ENCODE measurements at regions not wholly inside any gene's neighbourhood (a gene's known extent, or its start where the extent isn't known, plus 50 kb on each side); places are given as distances from the start of the nearest gene placed in this dataset.
"Not testable (repeated sequence)": the region's sequence is repeated elsewhere in the genome, so short reads cannot be mapped to it uniquely, and the experiment has no call there.

DNA sequence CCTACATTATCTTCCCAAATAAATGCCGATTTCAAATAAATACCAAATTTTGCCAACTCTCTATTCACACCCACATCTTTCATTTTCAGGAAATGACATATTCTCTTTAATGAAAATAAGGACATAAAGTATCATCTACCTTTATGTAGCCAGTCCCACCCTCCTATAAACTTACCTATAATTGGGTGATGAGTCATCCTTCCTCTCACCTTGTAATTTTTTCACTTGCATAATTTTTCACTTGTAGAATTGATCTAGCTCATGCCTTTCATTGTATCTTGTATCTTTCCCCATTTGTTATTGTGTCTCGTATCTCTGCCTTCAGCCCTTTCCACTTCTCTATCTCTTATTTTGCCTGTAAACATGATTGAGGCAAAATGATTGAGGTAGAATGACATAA, 135.3 kb upstream of the NIPA1 start:
- in situ Hi-C loops (cut with HindIII; ENCODE audit: low pct_unique_long_range_greater_than_20kb, low sequenced_read_pairs); DNase-seq (ENCODE audit: low read depth in 1 of 2, low spot score in 1 of 2): not testable (repeated sequence)

DNA sequence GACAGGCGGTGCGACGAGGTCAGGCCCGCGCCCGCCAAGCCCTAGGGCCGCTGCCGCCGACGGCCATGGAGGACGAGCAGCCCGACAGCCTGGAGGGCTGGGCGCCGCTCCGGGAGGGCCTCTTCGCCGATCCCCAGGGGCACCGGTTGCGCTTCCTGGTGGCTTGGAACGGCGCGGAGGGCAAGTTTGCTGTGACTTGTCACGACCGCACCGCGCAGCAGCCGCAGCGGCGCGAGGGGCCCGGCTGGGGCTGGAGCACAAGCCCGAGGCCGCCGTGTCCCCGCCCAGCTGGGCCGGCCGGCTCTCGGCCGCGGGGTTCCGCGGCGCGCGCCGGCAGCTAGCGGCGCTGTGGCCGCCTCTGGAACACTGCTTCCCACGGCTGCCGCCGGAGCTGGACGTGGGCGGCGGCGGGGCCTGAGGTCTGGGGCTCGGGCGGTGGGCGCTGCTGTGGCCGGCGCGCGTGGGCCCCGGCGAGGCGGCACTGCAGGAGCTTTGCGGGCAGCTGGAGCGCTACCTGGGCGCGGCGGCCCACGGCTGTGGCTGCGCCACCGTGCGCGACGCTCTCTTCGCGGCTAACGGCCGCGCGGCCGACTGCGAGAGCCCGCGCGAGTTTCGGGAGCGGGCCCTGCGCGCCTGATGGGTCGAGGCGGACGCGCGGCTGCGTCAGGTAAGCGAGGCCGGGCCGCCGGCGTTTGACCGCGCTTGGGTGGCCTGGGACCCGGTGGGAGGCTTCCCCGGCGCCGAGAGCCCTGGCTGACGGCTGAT, 122.0 kb upstream of the NIPA1 start:
- DNase-seq (ENCODE audit: low read depth in 1 of 2, low spot score in 1 of 2) = peak in 1 of 2 experiments; percentile 51
- in situ Hi-C loops (cut with HindIII; ENCODE audit: low pct_unique_long_range_greater_than_20kb, low sequenced_read_pairs) = not testable (repeated sequence)

DNA sequence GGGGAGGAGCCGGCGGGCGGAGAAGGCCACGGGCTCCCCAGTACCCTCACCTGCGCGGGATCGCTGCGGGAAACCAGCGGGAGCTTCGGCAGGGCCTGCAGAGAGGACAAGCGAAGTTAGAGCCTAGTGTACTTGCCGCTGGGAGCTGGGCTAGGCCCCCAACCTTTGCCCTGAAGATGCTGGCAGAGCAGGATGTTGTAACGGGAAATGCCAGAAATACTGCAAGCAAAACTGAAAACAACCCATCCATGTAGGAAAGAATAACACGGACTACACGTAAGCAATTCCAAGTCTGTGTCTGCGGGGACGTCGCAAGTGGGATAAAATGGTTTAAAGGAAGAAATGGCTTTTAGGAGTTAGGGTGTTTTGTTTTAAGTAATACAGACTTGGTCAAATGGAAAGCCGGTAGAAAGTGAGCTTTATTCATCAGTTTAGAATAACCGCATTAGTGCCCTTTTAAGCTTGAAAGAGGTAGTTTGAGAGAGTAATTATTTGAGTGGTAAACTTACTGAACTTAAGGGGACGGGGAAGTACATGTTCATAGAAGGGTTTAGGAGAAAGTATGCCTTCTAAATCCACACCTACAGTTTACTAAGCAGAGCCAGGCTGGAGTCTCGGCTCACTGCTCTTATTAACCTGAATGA, 121.3 kb upstream of the NIPA1 start:
- in situ Hi-C loops (cut with HindIII; ENCODE audit: low pct_unique_long_range_greater_than_20kb, low sequenced_read_pairs) = not testable (repeated sequence)
- peak in 1 of 2 experiments; percentile 49 for DNase-seq (ENCODE audit: low read depth in 1 of 2, low spot score in 1 of 2)

DNA sequence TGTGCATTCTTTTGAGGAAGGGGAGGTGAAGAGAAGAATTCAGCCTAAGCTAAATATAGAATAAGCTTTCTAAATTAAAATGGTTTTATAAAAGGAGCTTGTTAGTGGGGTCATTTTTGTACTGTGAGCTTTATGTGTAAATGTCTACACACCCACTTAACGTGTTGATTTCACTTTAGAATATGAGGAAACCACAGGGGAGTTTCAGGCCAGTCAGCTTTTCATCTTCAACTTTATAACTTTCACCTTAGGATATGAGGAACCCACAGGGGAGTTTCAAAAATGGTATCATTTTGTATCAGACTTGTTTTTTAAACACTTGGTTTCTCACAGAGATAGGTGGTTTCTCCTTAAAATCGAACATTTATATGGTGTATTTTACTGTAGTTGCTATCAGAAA, 120.7 kb upstream of the NIPA1 start:
- in situ Hi-C loops (cut with HindIII; ENCODE audit: low pct_unique_long_range_greater_than_20kb, low sequenced_read_pairs) = not testable (repeated sequence)

DNA sequence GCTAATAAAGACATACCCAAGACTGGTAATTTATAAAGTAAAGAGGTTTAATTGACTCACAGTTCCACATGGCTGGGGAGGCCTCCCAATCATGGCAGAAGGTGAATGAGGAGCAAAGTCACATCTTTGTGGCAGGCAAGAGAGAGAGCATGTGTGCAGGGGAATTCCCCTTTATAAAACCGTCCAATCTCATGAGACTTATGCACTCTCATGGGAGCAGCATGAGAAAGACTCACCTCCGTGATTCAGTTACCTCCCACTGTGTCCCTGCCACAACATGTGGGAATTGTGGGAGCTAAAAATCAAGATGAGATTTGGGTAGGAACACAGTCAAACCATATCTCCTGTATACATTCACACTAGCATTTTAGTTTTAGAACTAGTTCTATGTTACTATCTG, 101.7 kb upstream of the NIPA1 start:
- in situ Hi-C loops (cut with HindIII; ENCODE audit: low pct_unique_long_range_greater_than_20kb, low sequenced_read_pairs); DNase-seq (ENCODE audit: low read depth in 1 of 2, low spot score in 1 of 2): not testable (repeated sequence)

More for the DNA sequence above, 120.7 kb upstream of the NIPA1 start:
- DNase-seq (ENCODE audit: low read depth in 1 of 2, low spot score in 1 of 2) = not testable (repeated sequence)

DNA sequence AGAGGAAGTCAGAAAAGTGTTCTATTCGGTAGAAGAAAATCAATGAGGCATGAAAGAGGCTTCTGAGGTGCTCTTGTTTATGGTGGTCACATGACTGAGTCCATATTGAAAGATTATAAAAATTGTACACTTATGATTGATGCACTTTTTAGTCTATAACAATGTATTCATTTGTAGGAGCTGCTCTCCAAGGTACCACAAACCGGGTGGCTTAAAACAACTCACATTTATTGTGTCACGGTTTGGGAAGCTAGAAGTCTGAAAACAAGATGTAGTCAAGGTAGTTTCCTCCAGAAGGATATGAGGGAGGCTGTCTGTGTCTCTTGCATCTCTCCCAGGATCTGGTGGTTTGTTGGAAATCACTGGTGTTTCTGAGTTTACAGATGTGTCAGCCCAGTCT, 86.6 kb upstream of the NIPA1 start:
- in situ Hi-C loops (cut with HindIII; ENCODE audit: low pct_unique_long_range_greater_than_20kb, low sequenced_read_pairs) = not testable (repeated sequence)
- DNase-seq (ENCODE audit: low read depth in 1 of 2, low spot score in 1 of 2) = peak in 1 of 2 experiments; percentile 15

DNA sequence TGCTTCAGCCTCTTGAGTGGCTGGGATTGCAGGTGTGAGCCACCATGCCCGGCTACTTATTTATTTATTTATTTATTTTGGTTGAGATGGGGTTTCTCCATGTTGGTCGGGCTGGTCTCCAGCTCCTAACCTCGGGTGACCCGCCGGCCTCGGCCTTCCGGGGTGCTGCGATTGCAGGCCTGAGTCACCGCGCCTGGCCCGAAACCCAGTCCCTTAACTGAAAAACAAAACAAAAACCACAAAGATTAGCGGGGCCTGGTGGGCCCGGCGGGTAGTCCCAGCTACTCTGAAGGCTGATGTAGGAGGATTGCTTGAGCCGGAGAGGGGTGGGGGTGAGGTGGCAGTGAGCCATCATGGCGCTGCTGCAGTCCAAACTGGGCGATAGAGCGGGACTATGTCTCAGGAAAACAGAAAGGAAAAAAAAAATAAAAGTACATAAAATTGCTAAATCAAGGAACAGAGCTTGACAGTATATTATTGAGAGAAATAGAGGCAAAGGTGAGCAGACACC, 75.6 kb upstream of the NIPA1 start:
- in situ Hi-C loops (cut with HindIII; ENCODE audit: low pct_unique_long_range_greater_than_20kb, low sequenced_read_pairs); DNase-seq (ENCODE audit: low read depth in 1 of 2, low spot score in 1 of 2): not testable (repeated sequence)

DNA sequence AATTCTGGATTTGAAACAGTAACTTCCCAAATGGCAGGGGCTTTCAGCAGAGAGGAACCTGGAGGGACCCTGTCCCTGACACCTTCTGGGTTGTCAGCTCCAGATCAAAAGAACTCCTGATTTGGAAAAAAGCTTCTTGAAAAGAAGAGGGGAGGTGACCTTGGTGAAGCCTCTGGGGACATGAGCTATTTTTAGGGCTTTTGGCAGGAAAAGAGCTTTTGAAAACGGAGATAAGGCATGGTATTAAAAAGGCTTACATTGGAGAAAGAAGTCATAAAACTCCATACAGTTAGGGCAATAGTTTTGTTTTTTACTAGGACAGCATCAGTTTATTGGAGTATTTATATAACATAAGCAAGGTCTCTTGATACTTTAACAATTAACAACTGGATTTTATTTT, 72.5 kb upstream of the NIPA1 start:
- in situ Hi-C loops (cut with HindIII; ENCODE audit: low pct_unique_long_range_greater_than_20kb, low sequenced_read_pairs); DNase-seq (ENCODE audit: low read depth in 1 of 2, low spot score in 1 of 2): not testable (repeated sequence)

DNA sequence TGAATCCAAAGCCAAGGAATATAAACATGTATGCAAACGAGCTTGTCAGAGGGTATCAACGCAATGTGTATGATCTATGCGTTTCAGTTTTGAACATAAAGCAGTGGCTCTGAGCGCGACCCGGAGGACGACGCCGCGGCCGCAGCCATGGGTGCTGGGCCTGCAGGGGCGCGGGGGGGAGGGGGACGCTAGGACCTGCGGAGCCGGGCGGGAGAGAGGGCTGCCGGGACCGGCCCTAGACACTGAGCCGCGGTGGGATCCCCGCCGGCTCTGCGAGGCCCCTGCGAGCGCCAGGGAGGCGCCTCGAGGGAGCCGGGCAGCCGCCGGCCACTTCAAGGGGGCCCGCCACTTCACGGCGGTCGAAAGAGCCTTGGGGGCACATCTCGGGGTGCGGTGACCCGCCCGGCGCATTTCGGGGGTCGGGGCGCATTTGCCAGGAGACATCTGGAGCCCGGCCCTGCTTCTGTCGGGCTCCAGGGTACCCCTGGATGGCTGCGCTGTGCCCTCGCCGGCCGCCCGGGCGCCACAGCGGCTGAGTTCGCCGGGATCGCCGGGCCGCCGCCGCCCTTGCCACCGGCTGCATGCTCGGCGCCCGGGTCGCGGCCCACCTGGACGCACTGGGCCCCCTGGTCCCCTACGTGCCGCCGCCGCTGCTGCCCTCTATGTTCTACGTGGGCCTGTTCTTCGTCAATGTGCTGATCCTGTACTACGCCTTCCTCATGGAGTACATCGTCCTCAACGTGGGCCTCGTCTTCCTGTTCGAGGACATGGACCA, 71.9 kb upstream of the NIPA1 start:
- in situ Hi-C loops (cut with HindIII; ENCODE audit: low pct_unique_long_range_greater_than_20kb, low sequenced_read_pairs); DNase-seq (ENCODE audit: low read depth in 1 of 2, low spot score in 1 of 2): not testable (repeated sequence)

DNA sequence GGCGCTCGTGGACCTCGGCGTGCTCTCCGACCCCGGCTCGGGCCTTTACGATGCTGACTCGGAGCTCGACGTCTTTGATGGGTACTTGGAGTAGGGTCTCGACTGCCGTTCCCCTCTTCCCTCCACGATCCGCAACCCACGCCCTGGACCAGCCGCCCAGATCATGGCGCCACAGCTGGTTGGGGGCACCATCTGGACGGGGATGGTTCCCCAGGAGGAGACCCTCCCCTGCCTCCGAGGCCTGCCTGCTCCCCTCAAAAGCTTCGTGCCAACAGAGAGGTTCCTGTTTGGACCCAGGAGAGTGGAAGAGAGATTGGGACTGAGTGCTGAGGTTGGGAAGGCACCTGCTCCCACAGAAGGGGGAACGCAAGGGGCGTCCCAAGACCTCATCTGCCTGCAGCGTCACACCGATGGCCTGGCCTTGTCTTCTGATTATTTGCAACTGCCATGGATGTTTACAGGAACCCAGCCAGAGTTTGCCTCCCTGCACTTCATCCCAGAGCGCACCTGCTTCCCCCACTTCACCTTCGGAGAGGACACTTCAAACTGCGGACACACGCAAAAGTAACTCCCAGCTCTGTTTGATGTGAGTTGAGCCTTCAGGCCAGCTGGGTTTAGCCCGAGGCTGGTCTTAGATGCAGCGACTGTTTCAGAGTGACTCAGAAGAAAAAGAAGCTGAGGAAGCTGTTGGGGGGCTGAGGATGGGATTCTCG, 71.2 kb upstream of the NIPA1 start:
- DNase-seq (ENCODE audit: low read depth in 1 of 2, low spot score in 1 of 2); in situ Hi-C loops (cut with HindIII; ENCODE audit: low pct_unique_long_range_greater_than_20kb, low sequenced_read_pairs): not testable (repeated sequence)

DNA sequence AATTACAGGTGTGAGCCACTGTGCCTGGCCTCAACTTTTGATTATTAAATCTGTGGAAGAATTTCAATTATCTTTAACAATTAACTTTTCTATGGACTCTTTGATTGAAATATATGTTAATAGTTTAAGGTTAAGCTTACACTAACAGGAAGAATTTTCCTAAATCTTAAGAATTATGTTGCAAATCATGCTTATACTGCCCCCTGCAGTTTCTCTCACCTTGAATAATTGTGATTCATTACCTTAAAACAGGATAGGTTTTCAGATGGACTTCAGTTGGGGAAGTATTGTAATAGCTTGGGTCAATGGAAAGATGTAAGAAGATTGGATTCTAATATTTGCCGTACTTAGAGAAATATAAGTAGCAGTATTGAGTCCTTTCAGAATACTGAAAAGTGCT, 66.5 kb upstream of the NIPA1 start:
- in situ Hi-C loops (cut with HindIII; ENCODE audit: low pct_unique_long_range_greater_than_20kb, low sequenced_read_pairs) = not testable (repeated sequence)
- DNase-seq (ENCODE audit: low read depth in 1 of 2, low spot score in 1 of 2) = peak in 1 of 2 experiments; percentile 4

DNA sequence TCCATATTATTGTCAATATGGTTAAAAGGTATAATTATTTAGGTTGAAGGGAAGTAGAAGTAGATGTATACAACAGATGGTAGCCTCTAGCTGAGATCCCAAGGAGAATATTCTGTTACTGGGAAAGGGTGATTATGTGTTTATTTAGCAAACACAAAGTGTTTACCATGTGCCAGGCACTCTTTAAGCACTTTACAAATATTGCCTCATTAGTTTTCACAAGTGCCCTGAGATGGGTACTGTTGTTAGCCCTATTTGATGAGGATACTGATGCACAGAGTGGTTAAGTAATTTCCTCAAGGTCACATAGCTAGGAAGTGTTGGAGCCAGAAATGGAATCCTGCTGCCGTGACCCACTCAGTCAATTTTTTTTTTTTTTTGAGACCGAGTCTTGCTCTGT, 60.3 kb upstream of the NIPA1 start:
- in situ Hi-C loops (cut with HindIII; ENCODE audit: low pct_unique_long_range_greater_than_20kb, low sequenced_read_pairs) = not testable (repeated sequence)
- peak in 1 of 2 experiments; percentile 42 for DNase-seq (ENCODE audit: low read depth in 1 of 2, low spot score in 1 of 2)

DNA sequence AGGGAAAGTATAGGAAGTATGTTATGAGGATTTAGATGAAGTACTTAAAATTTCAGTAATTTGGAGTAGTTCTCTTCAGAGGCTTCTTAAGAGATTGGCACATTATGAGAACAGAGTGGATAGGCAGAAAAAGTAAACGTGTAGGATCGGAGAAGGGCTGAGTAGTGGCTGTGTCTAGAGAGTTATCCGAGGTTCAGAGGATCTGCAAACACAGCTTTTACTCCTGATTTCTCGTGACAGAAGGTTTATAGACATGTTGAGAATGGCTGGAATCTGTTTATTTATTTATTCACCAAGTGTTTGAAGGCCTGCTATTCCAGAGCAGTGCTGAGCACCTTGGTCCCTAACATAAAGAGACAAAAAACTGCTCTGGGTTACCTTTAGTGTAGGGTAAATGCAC, 51.4 kb upstream of the NIPA1 start:
- in situ Hi-C loops (cut with HindIII; ENCODE audit: low pct_unique_long_range_greater_than_20kb, low sequenced_read_pairs); DNase-seq (ENCODE audit: low read depth in 1 of 2, low spot score in 1 of 2): not testable (repeated sequence)
